Ishikawa (cell line): ENCODE measurements at regions not wholly inside any gene's neighbourhood (a gene's known extent, or its start where the extent isn't known, plus 50 kb on each side); places are given as distances from the start of the nearest gene placed in this dataset.

Experiments used
- CEBPB ChIP-seq: IDR thresholded peaks from 2 replicates; pipeline ENCODE4 v1.6.1; 2012
- CREB1 ChIP-seq: IDR thresholded peaks from 2 replicates; pipeline ENCODE4 v1.6.1; 2012; ENCODE audit warnings: low read depth
- EGR1 ChIP-seq: IDR thresholded peaks from 2 replicates; pipeline ENCODE4 v1.6.1; 2012
- EP300 ChIP-seq: IDR thresholded peaks from 2 replicates; pipeline ENCODE4 v1.6.1; 2012; ENCODE audit warnings: borderline replicate concordance
- RAD21 ChIP-seq: IDR thresholded peaks from 2 replicates; pipeline ENCODE4 v1.6.1; 2012; ENCODE audit warnings: low read depth
- TCF12 ChIP-seq: IDR thresholded peaks from 2 replicates; pipeline ENCODE4 v1.6.1; 2012; ENCODE audit warnings: low read depth
- USF1 ChIP-seq: IDR thresholded peaks from 2 replicates; pipeline ENCODE4 v1.6.1; 2012
- ZBTB7A ChIP-seq: IDR thresholded peaks from 2 replicates; pipeline ENCODE4 v1.6.1; 2012; ENCODE audit warnings: low read depth
- TF ChIP-seq, protein P1 (sequence below): IDR thresholded peaks from 2 replicates; pipeline ENCODE4 v1.6.1; 2012
- TF ChIP-seq, protein P2 (sequence below): IDR thresholded peaks from 2 replicates; pipeline ENCODE4 v1.6.1; 2012; ENCODE audit warnings: low read depth, mild to moderate bottlenecking

- no peak for TF ChIP-seq TCF12
- TF ChIP-seq ZBTB7A: no peak
- no peak for TF ChIP-seq CEBPB
- TF ChIP-seq, protein P1, sequence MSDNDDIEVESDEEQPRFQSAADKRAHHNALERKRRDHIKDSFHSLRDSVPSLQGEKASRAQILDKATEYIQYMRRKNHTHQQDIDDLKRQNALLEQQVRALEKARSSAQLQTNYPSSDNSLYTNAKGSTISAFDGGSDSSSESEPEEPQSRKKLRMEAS: no peak
- TF ChIP-seq EP300: no peak
- no peak for TF ChIP-seq EGR1
- no peak for TF ChIP-seq CREB1
- TF ChIP-seq, protein P2, sequence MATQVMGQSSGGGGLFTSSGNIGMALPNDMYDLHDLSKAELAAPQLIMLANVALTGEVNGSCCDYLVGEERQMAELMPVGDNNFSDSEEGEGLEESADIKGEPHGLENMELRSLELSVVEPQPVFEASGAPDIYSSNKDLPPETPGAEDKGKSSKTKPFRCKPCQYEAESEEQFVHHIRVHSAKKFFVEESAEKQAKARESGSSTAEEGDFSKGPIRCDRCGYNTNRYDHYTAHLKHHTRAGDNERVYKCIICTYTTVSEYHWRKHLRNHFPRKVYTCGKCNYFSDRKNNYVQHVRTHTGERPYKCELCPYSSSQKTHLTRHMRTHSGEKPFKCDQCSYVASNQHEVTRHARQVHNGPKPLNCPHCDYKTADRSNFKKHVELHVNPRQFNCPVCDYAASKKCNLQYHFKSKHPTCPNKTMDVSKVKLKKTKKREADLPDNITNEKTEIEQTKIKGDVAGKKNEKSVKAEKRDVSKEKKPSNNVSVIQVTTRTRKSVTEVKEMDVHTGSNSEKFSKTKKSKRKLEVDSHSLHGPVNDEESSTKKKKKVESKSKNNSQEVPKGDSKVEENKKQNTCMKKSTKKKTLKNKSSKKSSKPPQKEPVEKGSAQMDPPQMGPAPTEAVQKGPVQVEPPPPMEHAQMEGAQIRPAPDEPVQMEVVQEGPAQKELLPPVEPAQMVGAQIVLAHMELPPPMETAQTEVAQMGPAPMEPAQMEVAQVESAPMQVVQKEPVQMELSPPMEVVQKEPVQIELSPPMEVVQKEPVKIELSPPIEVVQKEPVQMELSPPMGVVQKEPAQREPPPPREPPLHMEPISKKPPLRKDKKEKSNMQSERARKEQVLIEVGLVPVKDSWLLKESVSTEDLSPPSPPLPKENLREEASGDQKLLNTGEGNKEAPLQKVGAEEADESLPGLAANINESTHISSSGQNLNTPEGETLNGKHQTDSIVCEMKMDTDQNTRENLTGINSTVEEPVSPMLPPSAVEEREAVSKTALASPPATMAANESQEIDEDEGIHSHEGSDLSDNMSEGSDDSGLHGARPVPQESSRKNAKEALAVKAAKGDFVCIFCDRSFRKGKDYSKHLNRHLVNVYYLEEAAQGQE: no peak
- TF ChIP-seq USF1: no peak
- TF ChIP-seq RAD21: no peak
Measured at GRCh38 chr14:71682337-71682736, 249.9 kb upstream of the RGS6 start.
